MM.1S (cell line): ENCODE measurements at regions not wholly inside any gene's neighbourhood (a gene's known extent, or its start where the extent isn't known, plus 50 kb on each side); places are given as distances from the start of the nearest gene placed in this dataset.
"Not testable (repeated sequence)": the region's sequence is repeated elsewhere in the genome, so short reads cannot be mapped to it uniquely, and the experiment has no call there.

ENCODE experiments used
- DNase-seq: peaks from one replicate; pipeline ENCODE4 v3.0.0-alpha.2; 2015
- H2AFZ ChIP-seq: fragments of 300-600 bp; sonication (generic); 2 replicates; pipeline ENCODE4 v1.6.0; 2016; ENCODE audit warnings: antibody characterized with exemption, low read length
- H3F3A ChIP-seq: fragments of 300-600 bp; sonication (generic); 2 replicates; pipeline ENCODE4 v1.6.1; 2016; ENCODE audit warnings: mild to moderate bottlenecking, antibody characterized with exemption, low read length, moderate library complexity, mixed read lengths; ENCODE audit not compliant: insufficient read depth
- H3K27ac ChIP-seq: fragments of 300-600 bp; sonication (generic); 2 replicates; pipeline ENCODE4 v1.5.1; 2016; ENCODE audit warnings: mild to moderate bottlenecking, low read length
- H3K27me3 ChIP-seq: fragments of 300-600 bp; sonication (generic); replicated peaks from 2 replicates; pipeline ENCODE4 v1.6.0; 2016; ENCODE audit warnings: low read length; ENCODE audit not compliant: insufficient read depth
- H3K36me3 ChIP-seq: fragments of 300-600 bp; sonication (generic); replicated peaks from 2 replicates; pipeline ENCODE4 v1.6.1; 2016; ENCODE audit warnings: mild to moderate bottlenecking, low read length, mixed read lengths; ENCODE audit not compliant: insufficient read depth
- H3K4me1 ChIP-seq: fragments of 300-600 bp; sonication (generic); 2 replicates; pipeline ENCODE4 v1.6.1; 2016; ENCODE audit warnings: low read length, mixed read lengths
- H3K4me2 ChIP-seq: fragments of 300-600 bp; sonication (generic); 2 replicates; pipeline ENCODE4 v1.6.0; 2016; ENCODE audit warnings: low read depth, low read length
- H3K4me3 ChIP-seq: fragments of 300-600 bp; sonication (generic); 2 replicates; pipeline ENCODE4 v1.5.1; 2016; ENCODE audit warnings: low read length, mixed read lengths
- H3K79me2 ChIP-seq: fragments of 300-600 bp; sonication (generic); 2 replicates; pipeline ENCODE4 v1.6.1; 2016; ENCODE audit warnings: mixed run types, low read length, mixed read lengths
- H3K9ac ChIP-seq: fragments of 300-600 bp; sonication (generic); 2 replicates; pipeline ENCODE4 v1.6.1; 2016; ENCODE audit warnings: low read length, mixed read lengths
- H3K9me2 ChIP-seq: fragments of 300-600 bp; sonication (generic); replicated peaks from 2 replicates; pipeline ENCODE4 v1.6.1; 2016; ENCODE audit warnings: mild to moderate bottlenecking, low read length, mixed read lengths; ENCODE audit not compliant: insufficient read depth
- H3K9me3 ChIP-seq: fragments of 300-600 bp; sonication (generic); replicated peaks from 2 replicates; pipeline ENCODE4 v1.6.1; 2016; ENCODE audit warnings: mild to moderate bottlenecking, low read length, mixed read lengths; ENCODE audit not compliant: insufficient read depth
- H4K20me1 ChIP-seq: fragments of 300-600 bp; sonication (generic); 2 replicates; pipeline ENCODE4 v1.6.1; 2016; ENCODE audit warnings: mild to moderate bottlenecking, low read length, moderate library complexity, mixed read lengths; ENCODE audit not compliant: insufficient read depth

- H3F3A ChIP-seq, H3K4me1 ChIP-seq, H2AFZ ChIP-seq, H3K4me2 ChIP-seq, H3K4me3 ChIP-seq, H4K20me1 ChIP-seq, H3K27ac ChIP-seq, H3K9me3 ChIP-seq, DNase-seq, H3K9me2 ChIP-seq, H3K36me3 ChIP-seq, H3K27me3 ChIP-seq, H3K9ac ChIP-seq, H3K79me2 ChIP-seq: not testable (repeated sequence)
Observed at GRCh38 chr2:111503844-111504570, 380.0 kb downstream of the ANAPC1 start.

GRCh38 chr2:111504571-111504942 lies 379.4 kb downstream of the ANAPC1 start:
- not testable (repeated sequence) for H3K36me3 ChIP-seq, H3K4me2 ChIP-seq, H3K4me3 ChIP-seq, H3F3A ChIP-seq, H3K9me2 ChIP-seq, H2AFZ ChIP-seq, H3K79me2 ChIP-seq, H3K9ac ChIP-seq, DNase-seq, H3K4me1 ChIP-seq, H3K27ac ChIP-seq, H3K9me3 ChIP-seq, H4K20me1 ChIP-seq, H3K27me3 ChIP-seq

GRCh38 chr2:111505267-111505666 lies 378.7 kb downstream of the ANAPC1 start:
- not testable (repeated sequence) for H3K4me2 ChIP-seq, H3F3A ChIP-seq, H3K9me2 ChIP-seq, H3K4me3 ChIP-seq, H4K20me1 ChIP-seq, H2AFZ ChIP-seq, H3K36me3 ChIP-seq, H3K79me2 ChIP-seq, H3K9ac ChIP-seq, H3K9me3 ChIP-seq, H3K27me3 ChIP-seq, H3K27ac ChIP-seq, H3K4me1 ChIP-seq
- peak; percentile 3 for DNase-seq

- peak; percentile 52 for DNase-seq
- H3K27ac ChIP-seq = peak overlapping the region; percentile 46; the same call in 1 of the 2 replicates
- not testable (repeated sequence) for H4K20me1 ChIP-seq
Observed at GRCh38 chr2:111506936-111507335, 377.1 kb downstream of the ANAPC1 start.

GRCh38 chr2:111509225-111509869 lies 374.6 kb downstream of the ANAPC1 start:
- not testable (repeated sequence) for H3K27ac ChIP-seq, H3K4me3 ChIP-seq, H3K9me2 ChIP-seq, H3F3A ChIP-seq, H2AFZ ChIP-seq, H3K4me2 ChIP-seq, H4K20me1 ChIP-seq, DNase-seq, H3K79me2 ChIP-seq, H3K27me3 ChIP-seq, H3K4me1 ChIP-seq, H3K36me3 ChIP-seq, H3K9ac ChIP-seq, H3K9me3 ChIP-seq

More at GRCh38 chr2:111506936-111507335, 377.1 kb downstream of the ANAPC1 start:
- H3K36me3 ChIP-seq, H3K9ac ChIP-seq, H3K4me3 ChIP-seq, H3K79me2 ChIP-seq, H3K27me3 ChIP-seq, H3K9me3 ChIP-seq, H3F3A ChIP-seq, H3K4me1 ChIP-seq, H3K9me2 ChIP-seq: not testable (repeated sequence)
- 0 out of 2 replicates have a peak overlapping the region, but pooled peaks have one; percentile 61 for H2AFZ ChIP-seq
- peak overlapping the region; percentile 27; the same call in 1 of the 2 replicates for H3K4me2 ChIP-seq

- H3K36me3 ChIP-seq, H3K4me2 ChIP-seq, H3K4me3 ChIP-seq, H3K9me3 ChIP-seq, H3K9ac ChIP-seq, H3K27ac ChIP-seq, H3K79me2 ChIP-seq, H3K9me2 ChIP-seq, H2AFZ ChIP-seq, H3K27me3 ChIP-seq, DNase-seq, H4K20me1 ChIP-seq, H3K4me1 ChIP-seq, H3F3A ChIP-seq: not testable (repeated sequence)
Observed at GRCh38 chr2:111510384-111510783, 373.6 kb downstream of the ANAPC1 start.

GRCh38 chr2:111511062-111511461 lies 372.9 kb downstream of the ANAPC1 start:
- not testable (repeated sequence) for H3K36me3 ChIP-seq, H2AFZ ChIP-seq, H3K27ac ChIP-seq, DNase-seq, H3K9me2 ChIP-seq, H3K4me3 ChIP-seq, H3K27me3 ChIP-seq, H3F3A ChIP-seq, H4K20me1 ChIP-seq, H3K9ac ChIP-seq, H3K4me2 ChIP-seq, H3K9me3 ChIP-seq, H3K79me2 ChIP-seq, H3K4me1 ChIP-seq

- not testable (repeated sequence) for H3K9ac ChIP-seq, H3K4me1 ChIP-seq, H4K20me1 ChIP-seq, H3K9me3 ChIP-seq, H3K79me2 ChIP-seq, H3K4me2 ChIP-seq, DNase-seq, H3K4me3 ChIP-seq, H3K27me3 ChIP-seq, H3K9me2 ChIP-seq, H3K27ac ChIP-seq, H2AFZ ChIP-seq, H3K36me3 ChIP-seq, H3F3A ChIP-seq
Observed at GRCh38 chr2:111512378-111512777, 371.6 kb downstream of the ANAPC1 start.
